GM12874 (cell line): ENCODE measurements at regions not wholly inside any gene's neighbourhood (a gene's known extent, or its start where the extent isn't known, plus 50 kb on each side); places are given as distances from the start of the nearest gene placed in this dataset.

Experiments used
- CTCF ChIP-seq: IDR thresholded peaks from 2 replicates; pipeline ENCODE4 v1.5.1; 2011; ENCODE audit warnings: low read depth, mild to moderate bottlenecking, control low read depth, low read length, moderate library complexity; ENCODE audit not compliant: insufficient read depth

GRCh38 chr5:39760385-39761198 lies 335.8 kb upstream of the DAB2 start:
- TF ChIP-seq CTCF: no peak

- TF ChIP-seq CTCF: no peak
Observed at GRCh38 chr5:39759701-39760100, 334.9 kb upstream of the DAB2 start.

- no peak for TF ChIP-seq CTCF
Observed at GRCh38 chr5:39758426-39758825, 333.6 kb upstream of the DAB2 start.

GRCh38 chr5:39757131-39757530 lies 332.4 kb upstream of the DAB2 start:
- no peak for TF ChIP-seq CTCF

- TF ChIP-seq CTCF: no peak
Observed at GRCh38 chr5:39755986-39756385, 331.2 kb upstream of the DAB2 start.

GRCh38 chr5:39755452-39755851 lies 330.7 kb upstream of the DAB2 start:
- TF ChIP-seq CTCF: no peak

- TF ChIP-seq CTCF: no peak
Observed at GRCh38 chr5:39750661-39751060, 325.9 kb upstream of the DAB2 start.
